ENCODE measurements at regions not wholly inside any gene's neighbourhood (a gene's known extent, or its start where the extent isn't known, plus 50 kb on each side); places are given as distances from the start of the nearest gene placed in this dataset.

DNA sequence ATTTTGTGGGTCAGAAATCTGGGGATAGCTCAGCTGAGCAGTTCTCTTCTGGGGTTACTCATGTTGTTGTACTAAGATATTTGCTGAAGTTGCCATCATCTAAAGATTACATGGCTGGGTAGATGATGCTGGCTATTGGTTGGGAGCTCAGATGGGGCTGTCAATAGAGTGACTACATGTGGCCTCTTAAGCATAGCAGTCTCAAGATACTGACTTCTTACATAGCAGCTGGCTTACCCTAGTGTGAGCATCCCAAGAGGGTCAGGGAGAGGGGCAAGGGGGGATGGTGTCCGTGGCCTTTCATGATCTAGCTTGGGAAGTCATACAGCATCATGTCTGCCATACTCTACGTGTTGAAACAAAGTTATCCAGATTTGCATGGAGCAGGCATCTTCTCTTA lies 90.1 kb upstream of the HMGA2 start:
- no peak for TF ChIP-seq POLR2A (IDR thresholded peaks at IDR 0.05)
- TF ChIP-seq, protein P1, sequence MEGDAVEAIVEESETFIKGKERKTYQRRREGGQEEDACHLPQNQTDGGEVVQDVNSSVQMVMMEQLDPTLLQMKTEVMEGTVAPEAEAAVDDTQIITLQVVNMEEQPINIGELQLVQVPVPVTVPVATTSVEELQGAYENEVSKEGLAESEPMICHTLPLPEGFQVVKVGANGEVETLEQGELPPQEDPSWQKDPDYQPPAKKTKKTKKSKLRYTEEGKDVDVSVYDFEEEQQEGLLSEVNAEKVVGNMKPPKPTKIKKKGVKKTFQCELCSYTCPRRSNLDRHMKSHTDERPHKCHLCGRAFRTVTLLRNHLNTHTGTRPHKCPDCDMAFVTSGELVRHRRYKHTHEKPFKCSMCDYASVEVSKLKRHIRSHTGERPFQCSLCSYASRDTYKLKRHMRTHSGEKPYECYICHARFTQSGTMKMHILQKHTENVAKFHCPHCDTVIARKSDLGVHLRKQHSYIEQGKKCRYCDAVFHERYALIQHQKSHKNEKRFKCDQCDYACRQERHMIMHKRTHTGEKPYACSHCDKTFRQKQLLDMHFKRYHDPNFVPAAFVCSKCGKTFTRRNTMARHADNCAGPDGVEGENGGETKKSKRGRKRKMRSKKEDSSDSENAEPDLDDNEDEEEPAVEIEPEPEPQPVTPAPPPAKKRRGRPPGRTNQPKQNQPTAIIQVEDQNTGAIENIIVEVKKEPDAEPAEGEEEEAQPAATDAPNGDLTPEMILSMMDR (IDR thresholded peaks at IDR 0.05) = no peak
- no peak for TF ChIP-seq POLR2AphosphoS5 (IDR thresholded peaks at IDR 0.05)
- TF ChIP-seq EP300 (IDR thresholded peaks at IDR 0.05) = no peak

All from sigmoid colon (tissue), 4 donors.